ENCODE measurements at regions not wholly inside any gene's neighbourhood (a gene's known extent, or its start where the extent isn't known, plus 50 kb on each side); places are given as distances from the start of the nearest gene placed in this dataset.

DNA sequence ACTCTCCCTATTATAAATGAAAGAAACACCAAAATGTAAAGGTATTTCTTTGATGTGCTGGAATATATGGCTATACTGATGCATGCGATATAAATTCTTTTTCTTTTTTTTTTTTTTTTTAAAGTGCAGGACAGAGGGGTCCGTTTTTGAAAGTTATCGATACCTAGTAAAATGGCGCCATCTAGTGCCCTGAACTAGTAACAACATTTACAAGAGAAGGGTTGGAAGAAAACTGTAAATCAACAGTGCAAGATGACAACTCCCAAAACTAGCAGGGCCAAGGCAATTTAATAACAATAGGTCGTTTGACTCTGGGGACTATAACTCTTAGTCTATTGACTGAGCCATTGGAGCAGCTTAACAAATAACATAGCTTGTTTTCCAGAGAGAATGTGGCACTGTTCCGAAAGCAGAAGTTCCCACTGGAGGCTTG lies 137.7 kb downstream of the SPTSSA start:
- intact Hi-C loops (cut with DNase I): no loop called here
- peak in 2 of 5 donors; percentile 54 to 70 for DNase-seq
- H3K36me3 ChIP-seq (ENCODE audit: control insufficient read depth in 2 of 3, insufficient read depth in 3 of 3, low read length in 3 of 3): no peaks in the 10 kb centered on the region
- no peaks in the 10 kb centered on the region for H3K27me3 ChIP-seq (ENCODE audit: control insufficient read depth, insufficient read depth, low read length)
- H3K4me1 ChIP-seq (ENCODE audit: control insufficient read depth in 2 of 3, insufficient read depth in 2 of 3, low read depth in 1 of 3, low read length in 3 of 3): peaks cover 0 to 4% (median 0%) of the 10 kb centered on the region in 3 donors
- H3K4me3 ChIP-seq (ENCODE audit: low read length in 3 of 3): no peak overlapping the region
- no peaks in the 10 kb centered on the region for H3K9me3 ChIP-seq (ENCODE audit: control insufficient read depth in 2 of 3, insufficient read depth in 1 of 3, low read length in 3 of 3)
- peak; percentile 66 for FAIRE-seq
- H3K27ac ChIP-seq (ENCODE audit: low read depth in 2 of 2, low read length in 2 of 2): no peak overlapping the region
- no peak overlapping the region for H3K9ac ChIP-seq (ENCODE audit: low read length in 3 of 3)
- TF ChIP-seq, protein P1, sequence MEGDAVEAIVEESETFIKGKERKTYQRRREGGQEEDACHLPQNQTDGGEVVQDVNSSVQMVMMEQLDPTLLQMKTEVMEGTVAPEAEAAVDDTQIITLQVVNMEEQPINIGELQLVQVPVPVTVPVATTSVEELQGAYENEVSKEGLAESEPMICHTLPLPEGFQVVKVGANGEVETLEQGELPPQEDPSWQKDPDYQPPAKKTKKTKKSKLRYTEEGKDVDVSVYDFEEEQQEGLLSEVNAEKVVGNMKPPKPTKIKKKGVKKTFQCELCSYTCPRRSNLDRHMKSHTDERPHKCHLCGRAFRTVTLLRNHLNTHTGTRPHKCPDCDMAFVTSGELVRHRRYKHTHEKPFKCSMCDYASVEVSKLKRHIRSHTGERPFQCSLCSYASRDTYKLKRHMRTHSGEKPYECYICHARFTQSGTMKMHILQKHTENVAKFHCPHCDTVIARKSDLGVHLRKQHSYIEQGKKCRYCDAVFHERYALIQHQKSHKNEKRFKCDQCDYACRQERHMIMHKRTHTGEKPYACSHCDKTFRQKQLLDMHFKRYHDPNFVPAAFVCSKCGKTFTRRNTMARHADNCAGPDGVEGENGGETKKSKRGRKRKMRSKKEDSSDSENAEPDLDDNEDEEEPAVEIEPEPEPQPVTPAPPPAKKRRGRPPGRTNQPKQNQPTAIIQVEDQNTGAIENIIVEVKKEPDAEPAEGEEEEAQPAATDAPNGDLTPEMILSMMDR (IDR thresholded peaks at IDR 0.05; ENCODE audit: borderline replicate concordance, extremely low read depth, insufficient read depth): peak; percentile 63

DNA sequence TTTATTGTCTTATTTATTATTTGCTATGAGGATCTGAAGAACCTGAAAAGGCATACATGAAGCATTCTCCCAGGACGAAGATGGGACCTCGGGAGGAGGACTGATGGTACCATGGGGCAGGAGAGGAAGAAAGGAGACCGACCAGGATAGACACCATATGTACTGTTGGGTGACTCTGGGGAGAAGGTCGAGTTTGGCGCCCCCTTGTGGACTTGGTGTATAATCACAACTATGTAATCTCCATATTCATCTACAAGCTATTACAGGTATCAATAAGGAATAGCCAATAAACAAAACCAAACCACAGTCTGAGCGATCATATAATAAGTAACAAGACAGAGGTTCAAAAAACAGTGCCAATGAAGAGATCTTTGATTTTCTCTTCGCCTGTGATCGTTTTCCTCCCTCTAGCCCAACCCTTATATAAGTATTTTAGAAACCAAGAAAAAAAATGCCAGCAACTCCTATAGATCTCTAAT lies 139.1 kb downstream of the SPTSSA start:
- TF ChIP-seq, protein P1 (IDR thresholded peaks at IDR 0.05; ENCODE audit: borderline replicate concordance, extremely low read depth, insufficient read depth): peak; percentile 51
- Histone ChIP-seq H3K27me3 (ENCODE audit: control insufficient read depth, insufficient read depth, low read length) (no peaks in the 10 kb centered on the region), H3K4me1 (ENCODE audit: control insufficient read depth in 2 of 3, insufficient read depth in 2 of 3, low read depth in 1 of 3, low read length in 3 of 3) (no peaks in the 10 kb centered on the region), H3K9ac (ENCODE audit: low read length in 3 of 3) (no peak overlapping the region), H3K9me3 (ENCODE audit: control insufficient read depth in 2 of 3, insufficient read depth in 1 of 3, low read length in 3 of 3) (no peaks in the 10 kb centered on the region), H3K36me3 (ENCODE audit: control insufficient read depth in 2 of 3, insufficient read depth in 3 of 3, low read length in 3 of 3) (no peaks in the 10 kb centered on the region), H3K27ac (ENCODE audit: low read depth in 2 of 2, low read length in 2 of 2) (no peak overlapping the region), H3K4me3 (ENCODE audit: low read length in 3 of 3) (no peak overlapping the region)
- FAIRE-seq (no peak), DNase-seq (peak; percentile 39 to 74 (median 57))
- intact Hi-C loops (cut with DNase I): no loop called here

DNA sequence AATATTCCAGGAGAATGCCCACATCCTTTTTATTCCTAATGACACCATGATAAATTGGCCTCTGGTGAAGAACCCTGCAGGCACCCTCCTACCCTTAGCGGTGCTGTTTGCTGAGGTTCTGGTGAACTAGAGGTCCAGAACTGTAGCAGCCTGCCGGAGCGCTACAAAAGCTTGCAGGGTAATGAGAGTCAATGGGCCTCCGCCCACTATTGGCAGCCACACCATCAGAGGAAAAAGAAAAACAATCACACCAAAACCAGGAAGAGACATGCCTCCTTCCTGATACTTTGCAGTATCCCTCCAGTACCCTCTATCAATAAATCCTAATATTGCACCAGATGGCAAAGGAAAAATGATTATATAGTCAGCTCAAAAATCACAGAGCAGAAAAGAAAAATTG lies 142.9 kb downstream of the SPTSSA start:
- DNase-seq: no peak
- no peak for FAIRE-seq
- H3K27me3 ChIP-seq (ENCODE audit: control insufficient read depth, insufficient read depth, low read length): no peaks in the 10 kb centered on the region
- no peaks in the 10 kb centered on the region for H3K4me1 ChIP-seq (ENCODE audit: control insufficient read depth in 2 of 3, insufficient read depth in 2 of 3, low read depth in 1 of 3, low read length in 3 of 3)
- H3K9me3 ChIP-seq (ENCODE audit: control insufficient read depth in 2 of 3, insufficient read depth in 1 of 3, low read length in 3 of 3): no peaks in the 10 kb centered on the region
- H3K36me3 ChIP-seq (ENCODE audit: control insufficient read depth in 2 of 3, insufficient read depth in 3 of 3, low read length in 3 of 3): no peaks in the 10 kb centered on the region
- H3K27ac ChIP-seq (ENCODE audit: low read depth in 2 of 2, low read length in 2 of 2): no peak overlapping the region
- no peak overlapping the region for H3K9ac ChIP-seq (ENCODE audit: low read length in 3 of 3)
- TF ChIP-seq, protein P1 (IDR thresholded peaks at IDR 0.05; ENCODE audit: borderline replicate concordance, extremely low read depth, insufficient read depth): no peak
- intact Hi-C loops (cut with DNase I): no loop called here
- no peak overlapping the region for H3K4me3 ChIP-seq (ENCODE audit: low read length in 3 of 3)

DNA sequence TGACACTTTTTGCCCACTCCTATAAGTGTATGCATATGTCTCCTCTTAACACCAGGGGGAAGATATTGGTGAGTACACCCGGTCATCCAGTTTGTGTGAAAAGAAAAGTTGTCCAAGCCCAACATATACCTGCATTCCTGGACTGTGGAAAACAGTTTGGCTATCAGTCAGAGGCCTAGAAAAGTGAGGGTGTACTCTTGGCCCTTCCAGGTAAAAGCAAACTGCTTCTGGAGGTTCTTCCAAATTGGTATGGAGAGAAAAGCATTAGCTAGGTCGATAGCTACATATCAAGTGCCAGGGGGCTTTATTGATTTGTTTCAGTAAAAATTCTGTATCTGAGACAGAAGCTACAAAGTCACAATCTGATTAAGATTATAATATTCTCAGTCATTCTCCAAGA lies 144.0 kb downstream of the SPTSSA start:
- TF ChIP-seq, protein P1 (IDR thresholded peaks at IDR 0.05; ENCODE audit: borderline replicate concordance, extremely low read depth, insufficient read depth): no peak
- H3K27ac ChIP-seq (ENCODE audit: low read depth in 2 of 2, low read length in 2 of 2): no peak overlapping the region
- no peaks in the 10 kb centered on the region for H3K36me3 ChIP-seq (ENCODE audit: control insufficient read depth in 2 of 3, insufficient read depth in 3 of 3, low read length in 3 of 3)
- H3K4me1 ChIP-seq (ENCODE audit: control insufficient read depth in 2 of 3, insufficient read depth in 2 of 3, low read depth in 1 of 3, low read length in 3 of 3): no peaks in the 10 kb centered on the region
- FAIRE-seq (no peak), DNase-seq (no peak)
- H3K9ac ChIP-seq (ENCODE audit: low read length in 3 of 3): no peak overlapping the region
- intact Hi-C loops (cut with DNase I): no loop called here
- no peaks in the 10 kb centered on the region for H3K27me3 ChIP-seq (ENCODE audit: control insufficient read depth, insufficient read depth, low read length)
- no peaks in the 10 kb centered on the region for H3K9me3 ChIP-seq (ENCODE audit: control insufficient read depth in 2 of 3, insufficient read depth in 1 of 3, low read length in 3 of 3)
- no peak overlapping the region for H3K4me3 ChIP-seq (ENCODE audit: low read length in 3 of 3)
